ENCODE measurements at regions not wholly inside any gene's neighbourhood (a gene's known extent, or its start where the extent isn't known, plus 50 kb on each side); places are given as distances from the start of the nearest gene placed in this dataset.

GRCh38 chr11:119839476-119840133, 110.6 kb upstream of the NECTIN1 start:
- no peak for TF ChIP-seq GABPA (IDR thresholded peaks at IDR 0.05; ENCODE audit: low read depth)
- TF ChIP-seq ESRRA (IDR thresholded peaks at IDR 0.05; ENCODE audit: low read length), result no peak
- TF ChIP-seq MTA2 (IDR thresholded peaks at IDR 0.05; ENCODE audit: low read depth), result no peak
- no peak for TF ChIP-seq YY1 (IDR thresholded peaks at IDR 0.05; ENCODE audit: low read depth, low read length)
- no peak for TF ChIP-seq DPF2 (IDR thresholded peaks at IDR 0.05)
- TF ChIP-seq ZNF384 (IDR thresholded peaks at IDR 0.05; ENCODE audit: borderline replicate concordance, low read depth, low read length), result no peak
- no peak for TF ChIP-seq CTCF (IDR thresholded peaks at IDR 0.05 in 2 of 3, conservative IDR thresholded peaks at IDR 0.05 in 1 of 3; ENCODE audit: control insufficient read depth in 2 of 3, extremely low read depth in 1 of 3, insufficient read depth in 1 of 3, low read depth in 3 of 3, low read length in 3 of 3)
- TF ChIP-seq POLR2A (IDR thresholded peaks at IDR 0.05; ENCODE audit: low read depth, low read length), result no peak
- TF ChIP-seq RB1 (IDR thresholded peaks at IDR 0.05; ENCODE audit: borderline replicate concordance), result no peak
